Naive B cell (primary cell): ENCODE measurements at regions not wholly inside any gene's neighbourhood (a gene's known extent, or its start where the extent isn't known, plus 50 kb on each side); places are given as distances from the start of the nearest gene placed in this dataset.

Experiments used
- ATAC-seq, 2 donors: fragments of 150-1000 bp; cut with Tn5 transposase; 2 replicates each; pipeline ENCODE4 v1.10.0; 2021; ENCODE audit warnings: low read depth in 2 of 2, mild to moderate bottlenecking in 2 of 2, moderate library complexity in 2 of 2
- DNase-seq: peaks from one replicate; pipeline ENCODE4 v3.0.0; 2022
- H3K27ac Mint-ChIP-seq, 6 donors: one replicate each; pipeline ENCODE4 v1.8.0; 2020 to 2022; ENCODE audit warnings: mild to moderate bottlenecking in 6 of 6, mixed read lengths in 6 of 6, moderate library complexity in 5 of 6, inconsistent platforms in 2 of 6
- H3K27me3 Mint-ChIP-seq, 3 donors: one replicate each; pipeline ENCODE4 v1.8.0; 2021 to 2022; ENCODE audit warnings: mixed read lengths in 3 of 3, mild to moderate bottlenecking in 1 of 3
- H3K36me3 Mint-ChIP-seq, 2 donors: one replicate each; pipeline ENCODE4 v1.8.0; 2020 to 2022; ENCODE audit warnings: mixed read lengths in 2 of 2, inconsistent platforms in 1 of 2, mild to moderate bottlenecking in 1 of 2
- H3K4me1 Mint-ChIP-seq, 3 donors: one replicate each; pipeline ENCODE4 v1.8.0; 2020 to 2022; ENCODE audit warnings: mixed read lengths in 3 of 3, inconsistent platforms in 1 of 3, mild to moderate bottlenecking in 1 of 3, moderate library complexity in 1 of 3
- H3K4me3 Mint-ChIP-seq, 8 donors: one replicate each; pipeline ENCODE4 v1.8.0; 2020 to 2022; ENCODE audit warnings: mild to moderate bottlenecking in 8 of 8, mixed read lengths in 8 of 8, moderate library complexity in 8 of 8, inconsistent platforms in 2 of 8
- H3K9me3 Mint-ChIP-seq, 7 donors: one replicate each; pipeline ENCODE4 v1.8.0; 2020 to 2022; ENCODE audit warnings: mixed read lengths in 7 of 7, mild to moderate bottlenecking in 5 of 7, inconsistent platforms in 2 of 7, moderate library complexity in 1 of 7

DNA sequence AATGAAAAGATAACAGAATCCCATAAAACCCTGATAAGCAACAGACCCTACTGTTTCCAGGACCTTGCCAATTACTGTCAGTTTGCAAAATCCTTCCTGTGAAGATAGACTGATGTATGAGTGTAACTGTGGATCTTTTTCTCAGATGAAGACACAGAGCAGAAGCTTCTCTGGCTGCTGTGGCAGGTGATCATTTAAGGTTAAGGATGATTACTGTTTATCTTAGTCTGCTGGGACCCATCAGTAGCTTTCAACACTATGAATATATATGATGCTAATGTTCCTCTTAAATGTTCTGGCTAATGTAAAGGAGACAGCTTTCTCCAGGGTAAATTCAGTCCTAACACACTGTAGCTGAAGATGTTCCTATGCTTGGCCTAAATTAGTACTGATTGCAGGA, 56.0 kb upstream of the CTTNBP2 start:
- no peaks in the 10 kb centered on the region for H3K4me1 Mint-ChIP-seq
- H3K27me3 Mint-ChIP-seq, result no peaks in the 10 kb centered on the region
- H3K4me3 Mint-ChIP-seq, result no peak overlapping the region
- DNase-seq (no peak), ATAC-seq (no peak)
- H3K9me3 Mint-ChIP-seq, result peaks cover 0 to 19% (median 7%) of the 10 kb centered on the region in 7 donors
- no peaks in the 10 kb centered on the region for H3K36me3 Mint-ChIP-seq
- no peak overlapping the region for H3K27ac Mint-ChIP-seq

DNA sequence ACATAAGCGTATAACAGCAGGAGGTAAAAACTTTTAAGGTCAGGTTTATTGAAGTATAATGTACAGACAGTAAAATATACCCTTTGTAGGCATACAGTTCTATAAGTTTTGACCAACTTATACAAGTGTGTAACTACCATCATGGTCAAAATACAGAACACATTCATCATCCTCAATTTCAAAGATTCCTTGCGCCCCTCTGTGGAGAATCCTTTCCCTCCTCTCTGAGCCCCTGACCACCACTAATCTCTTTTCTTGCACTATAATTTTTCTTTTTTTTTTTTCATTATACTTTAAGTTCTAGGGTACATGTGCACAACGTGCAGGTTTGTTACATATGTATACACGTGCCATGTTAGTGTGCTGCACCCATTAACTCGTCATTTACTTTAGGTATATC, 58.1 kb upstream of the CTTNBP2 start:
- Mint-ChIP-seq H3K27ac (no peak overlapping the region), H3K36me3 (no peaks in the 10 kb centered on the region), H3K9me3 (peaks cover 0 to 15% (median 7%) of the 10 kb centered on the region in 7 donors), H3K4me1 (no peaks in the 10 kb centered on the region), H3K27me3 (no peaks in the 10 kb centered on the region), H3K4me3 (no peak overlapping the region)
- ATAC-seq, result no peak
- no peak for DNase-seq

DNA sequence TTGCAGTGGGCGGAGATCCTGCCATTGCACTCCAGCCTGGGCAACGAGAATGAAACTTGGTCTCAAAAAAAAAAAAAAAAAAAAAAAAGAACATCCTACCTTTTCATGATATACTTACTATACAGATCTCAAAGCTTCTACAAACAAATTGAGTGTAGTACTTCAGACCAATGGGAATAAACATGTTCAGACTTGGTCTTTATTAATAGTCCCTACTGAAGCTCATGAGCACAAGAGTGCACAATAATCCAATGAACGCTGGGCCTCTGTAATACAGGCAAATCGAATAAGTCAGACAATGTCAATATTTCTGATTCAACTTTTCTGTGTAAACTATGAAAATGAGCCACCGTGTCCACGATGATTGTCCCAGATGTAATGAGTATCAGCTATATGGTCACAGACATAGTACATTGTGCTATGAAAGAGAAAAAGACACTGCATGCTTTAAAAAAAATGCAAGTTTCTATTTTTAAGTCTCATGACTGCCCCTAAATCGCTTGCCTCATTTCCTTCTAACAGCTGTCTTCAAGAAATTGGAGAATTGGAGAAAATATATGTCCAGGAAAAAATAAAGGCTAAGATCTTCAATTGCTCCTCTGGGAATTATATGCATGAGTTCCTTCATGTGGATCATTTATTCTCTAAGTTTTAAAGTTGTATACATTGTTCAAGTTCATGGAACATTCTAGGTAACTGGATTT, 64.0 kb upstream of the CTTNBP2 start:
- Mint-ChIP-seq H3K27me3 (no peaks in the 10 kb centered on the region), H3K4me1 (no peaks in the 10 kb centered on the region), H3K27ac (no peak overlapping the region), H3K36me3 (no peaks in the 10 kb centered on the region), H3K9me3 (peaks cover 0 to 26% (median 8%) of the 10 kb centered on the region in 7 donors), H3K4me3 (no peak overlapping the region)
- no peak for ATAC-seq
- DNase-seq, result no peak

DNA sequence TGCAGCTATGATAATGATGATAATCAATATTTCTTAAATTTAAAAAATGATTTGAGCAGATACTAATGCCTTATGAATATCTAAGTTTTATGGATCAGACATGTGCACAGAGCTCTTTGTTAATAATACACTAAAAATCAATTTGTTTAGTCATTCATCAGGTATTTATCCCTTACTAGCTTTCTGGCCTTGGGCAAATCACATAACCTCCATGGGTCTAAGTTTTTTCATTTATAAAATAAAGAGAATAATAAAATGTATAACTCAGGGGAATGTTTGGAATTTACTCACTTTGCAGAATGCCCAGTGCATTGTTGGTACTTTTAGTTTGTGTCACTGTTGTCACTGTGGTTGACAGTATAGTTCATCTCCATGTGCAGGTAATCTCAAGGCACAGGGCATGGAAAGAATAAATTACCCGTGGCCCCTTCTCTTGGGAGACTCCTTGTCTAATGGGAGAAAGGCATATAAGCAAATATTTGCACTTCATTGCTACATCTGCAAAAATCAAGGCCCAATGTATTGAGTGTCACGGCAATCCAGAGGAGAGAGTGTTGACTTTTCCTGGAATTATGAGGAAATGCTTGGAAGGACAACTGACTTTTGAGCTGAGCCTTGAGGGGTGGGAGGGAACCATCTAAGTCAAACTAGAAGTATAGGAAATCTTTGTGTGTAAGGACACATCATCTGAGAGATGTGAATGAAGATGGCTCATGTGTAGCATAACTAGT, 64.7 kb upstream of the CTTNBP2 start:
- H3K9me3 Mint-ChIP-seq, result peaks cover 0 to 31% (median 5%) of the 10 kb centered on the region in 7 donors
- no peaks in the 10 kb centered on the region for H3K27me3 Mint-ChIP-seq
- ATAC-seq (no peak), DNase-seq (no peak)
- no peaks in the 10 kb centered on the region for H3K36me3 Mint-ChIP-seq
- H3K27ac Mint-ChIP-seq, result no peak overlapping the region
- no peaks in the 10 kb centered on the region for H3K4me1 Mint-ChIP-seq
- no peak overlapping the region for H3K4me3 Mint-ChIP-seq

DNA sequence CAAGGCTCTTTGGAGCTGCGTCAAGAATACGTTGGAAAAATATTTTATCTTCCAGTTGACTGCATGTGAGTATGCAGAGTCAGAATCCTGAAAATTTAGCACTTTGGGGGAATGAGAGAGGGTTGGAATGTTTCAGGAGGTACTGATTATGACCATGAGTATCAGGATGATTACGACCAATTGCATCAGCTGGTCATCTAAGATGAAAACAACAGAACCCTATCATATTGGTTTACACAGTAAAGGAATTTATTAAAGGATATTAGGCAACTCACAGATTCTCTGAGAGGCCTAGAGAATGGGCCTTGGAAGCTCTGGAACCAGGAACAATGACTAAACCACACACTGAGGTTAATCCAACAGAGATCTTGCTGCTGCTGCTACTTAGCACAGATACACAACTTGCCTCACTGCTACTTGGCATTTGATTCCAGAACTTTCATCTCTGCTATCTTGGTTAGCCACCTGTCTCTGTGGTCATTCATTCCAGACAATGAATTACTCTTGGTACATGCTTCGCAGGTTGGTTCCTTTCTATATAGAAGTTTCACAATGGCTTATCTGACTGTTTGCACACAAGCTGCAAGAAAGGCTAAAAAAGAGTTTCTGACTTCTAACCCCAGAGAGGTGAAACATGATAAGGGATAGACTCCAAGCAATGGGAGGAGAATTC, 68.0 kb upstream of the CTTNBP2 start:
- ATAC-seq (no peak), DNase-seq (no peak)
- Mint-ChIP-seq H3K4me1 (no peaks in the 10 kb centered on the region), H3K9me3 (peaks cover 0 to 28% (median 3%) of the 10 kb centered on the region in 7 donors), H3K4me3 (no peak overlapping the region), H3K36me3 (no peaks in the 10 kb centered on the region), H3K27me3 (no peaks in the 10 kb centered on the region), H3K27ac (no peak overlapping the region)

DNA sequence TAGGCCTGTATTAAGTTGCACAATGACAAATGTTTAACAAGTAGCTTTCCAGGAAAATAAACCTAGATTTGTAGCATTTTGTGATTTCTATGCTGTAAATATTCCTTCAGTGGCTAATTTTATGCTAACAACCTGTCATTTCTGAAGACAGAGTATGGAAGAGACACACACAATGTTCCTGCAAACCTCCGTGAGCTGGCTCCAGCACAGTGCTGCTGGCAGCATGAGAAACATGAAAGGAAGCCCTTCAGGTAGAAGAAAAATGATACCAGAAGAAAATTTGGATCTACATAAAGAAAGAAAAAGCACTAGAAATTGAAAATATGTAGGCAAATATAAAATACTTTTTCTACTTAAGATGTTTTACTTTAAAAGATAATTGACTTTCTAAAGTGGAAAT, 69.5 kb upstream of the CTTNBP2 start:
- no peaks in the 10 kb centered on the region for H3K4me1 Mint-ChIP-seq
- no peaks in the 10 kb centered on the region for H3K36me3 Mint-ChIP-seq
- ATAC-seq, result no peak
- no peak overlapping the region for H3K27ac Mint-ChIP-seq
- peaks cover 0 to 28% (median 3%) of the 10 kb centered on the region in 7 donors for H3K9me3 Mint-ChIP-seq
- no peak for DNase-seq
- H3K27me3 Mint-ChIP-seq, result no peaks in the 10 kb centered on the region
- no peak overlapping the region for H3K4me3 Mint-ChIP-seq

DNA sequence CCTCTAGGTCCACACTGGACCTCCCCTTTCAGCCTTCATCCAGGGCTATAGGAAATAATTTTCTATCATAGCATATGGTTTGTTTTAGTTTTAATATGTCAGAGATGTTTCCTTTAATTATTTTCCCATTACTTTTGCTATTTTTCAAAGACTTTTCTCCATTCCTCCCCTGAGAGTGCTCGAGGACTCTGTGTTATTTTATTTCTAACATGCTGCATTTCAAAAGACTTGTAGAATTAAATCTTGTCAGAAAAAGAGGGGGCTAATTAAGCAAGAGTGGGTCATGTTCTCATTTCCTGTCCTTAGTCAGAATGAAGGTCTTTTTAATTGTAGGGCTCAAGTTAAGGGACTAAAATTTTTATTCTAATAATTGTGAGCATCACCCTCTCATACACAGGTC, 71.6 kb upstream of the CTTNBP2 start:
- H3K4me3 Mint-ChIP-seq, result no peak overlapping the region

DNA sequence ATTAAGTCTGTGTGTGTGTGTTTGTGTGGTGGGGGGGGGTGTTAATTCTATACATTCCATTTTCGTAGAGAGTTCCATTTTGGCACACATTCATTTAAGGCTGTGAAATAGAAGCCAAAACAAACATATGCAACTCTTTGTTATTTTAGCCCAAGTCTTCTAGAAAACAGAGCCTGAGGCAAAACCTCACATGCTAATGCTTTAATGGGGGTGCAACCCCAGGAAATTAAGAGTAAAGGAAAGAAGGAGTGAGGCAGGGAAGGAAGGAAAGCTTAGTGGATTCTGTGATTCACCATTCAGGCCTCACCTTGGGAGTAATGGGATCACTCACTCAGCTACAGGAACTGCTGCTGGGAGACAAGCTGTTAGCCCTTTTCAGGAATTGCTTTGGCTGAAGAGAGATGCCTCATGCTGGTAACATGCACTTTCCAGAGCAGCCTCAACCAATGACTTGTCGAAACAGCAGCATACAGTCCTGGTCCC, 73.0 kb upstream of the CTTNBP2 start:
- Mint-ChIP-seq H3K4me1 (no peaks in the 10 kb centered on the region), H3K9me3 (peaks cover 1 to 18% (median 3%) of the 10 kb centered on the region in 7 donors), H3K4me3 (no peak overlapping the region), H3K27ac (no peak overlapping the region), H3K36me3 (no peaks in the 10 kb centered on the region), H3K27me3 (peaks cover 0 to 3% (median 0%) of the 10 kb centered on the region in 3 donors)
- DNase-seq (no peak), ATAC-seq (no peak)

More for the DNA sequence above, 71.6 kb upstream of the CTTNBP2 start:
- DNase-seq (no peak), ATAC-seq (no peak)
- peaks cover 0 to 26% (median 3%) of the 10 kb centered on the region in 7 donors for H3K9me3 Mint-ChIP-seq
- H3K4me1 Mint-ChIP-seq, result no peaks in the 10 kb centered on the region
- no peaks in the 10 kb centered on the region for H3K36me3 Mint-ChIP-seq
- H3K27me3 Mint-ChIP-seq, result peaks cover 0 to 3% (median 0%) of the 10 kb centered on the region in 3 donors
- H3K27ac Mint-ChIP-seq, result no peak overlapping the region

DNA sequence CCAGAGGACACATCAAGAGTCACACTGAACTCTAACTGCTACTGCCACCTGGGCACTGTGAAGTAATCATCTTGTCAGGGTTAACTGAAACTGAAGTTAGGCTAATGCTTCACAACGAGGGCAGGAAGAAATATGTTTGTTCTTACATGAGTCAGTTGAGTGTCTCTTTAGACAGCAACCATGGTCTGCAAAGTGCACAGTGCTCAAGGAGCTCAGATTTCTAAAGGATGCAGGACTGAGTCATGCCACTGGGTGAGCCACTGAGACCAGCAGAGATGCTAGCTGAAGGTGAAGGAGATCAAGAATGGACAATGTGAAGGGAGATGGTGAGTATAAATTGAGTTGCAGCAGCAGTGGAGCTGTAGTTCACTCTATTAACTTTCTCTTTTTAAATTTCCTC, 76.0 kb upstream of the CTTNBP2 start:
- Mint-ChIP-seq H3K4me1 (no peaks in the 10 kb centered on the region), H3K4me3 (no peak overlapping the region), H3K27me3 (peaks cover 0 to 3% (median 0%) of the 10 kb centered on the region in 3 donors), H3K9me3 (peaks cover 0 to 6% (median 2%) of the 10 kb centered on the region in 7 donors), H3K36me3 (no peaks in the 10 kb centered on the region), H3K27ac (no peak overlapping the region)
- ATAC-seq (no peak), DNase-seq (no peak)

DNA sequence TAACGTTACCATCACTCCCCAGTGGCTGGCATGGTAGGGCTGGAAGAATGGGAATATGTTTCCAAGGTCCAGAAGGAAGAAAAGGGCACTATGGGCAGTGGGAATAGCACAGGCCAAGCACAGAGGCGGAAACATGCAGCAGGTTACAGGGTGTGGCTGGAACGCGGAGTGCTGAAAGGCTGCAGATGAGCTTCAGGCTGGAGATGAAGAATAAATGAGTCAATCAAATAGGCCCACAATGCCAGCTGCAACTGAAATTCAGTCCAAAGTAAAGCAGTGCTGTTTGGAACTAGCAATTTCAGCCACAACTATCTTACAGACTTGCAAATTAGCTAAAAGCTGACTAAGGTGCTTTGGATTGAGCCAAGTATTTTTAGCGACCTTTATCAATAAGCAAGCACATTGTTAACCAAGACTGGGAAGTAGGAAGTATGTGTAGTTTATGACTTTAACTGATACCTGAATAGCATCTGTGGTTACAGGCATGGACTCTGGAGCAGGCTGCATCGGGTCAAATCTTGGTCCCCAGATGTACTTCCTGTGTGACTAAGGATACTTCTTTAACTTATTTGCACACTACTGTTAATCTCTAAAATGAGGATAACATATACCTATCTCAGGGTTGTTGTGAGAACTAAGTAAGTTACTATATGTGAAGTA, 77.5 kb upstream of the CTTNBP2 start:
- DNase-seq, result no peak
- Mint-ChIP-seq H3K4me3 (no peak overlapping the region), H3K27ac (no peak overlapping the region), H3K36me3 (no peaks in the 10 kb centered on the region), H3K27me3 (peaks cover 0 to 3% (median 0%) of the 10 kb centered on the region in 3 donors), H3K9me3 (peaks cover 0 to 6% (median 2%) of the 10 kb centered on the region in 7 donors), H3K4me1 (no peaks in the 10 kb centered on the region)
- ATAC-seq, result no peak

DNA sequence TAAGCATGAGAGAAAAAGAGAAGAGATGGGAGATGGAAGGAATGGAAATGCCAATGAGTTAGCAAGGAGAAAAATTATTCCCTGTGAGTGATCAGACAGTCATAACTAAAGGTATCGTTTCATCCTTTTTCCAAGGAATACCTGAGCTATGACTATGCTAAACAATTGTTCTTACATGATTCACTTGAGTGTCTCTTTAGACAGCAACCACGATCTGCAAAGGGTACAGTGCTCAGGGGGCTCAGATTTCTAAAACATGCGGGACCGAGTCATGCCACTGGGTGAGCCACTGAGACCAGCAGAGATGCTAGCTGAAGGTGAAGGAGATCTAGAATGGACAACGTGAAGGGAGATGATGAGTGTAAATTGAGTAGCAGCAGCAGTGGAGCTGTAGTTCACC, 78.0 kb upstream of the CTTNBP2 start:
- Mint-ChIP-seq H3K4me1 (no peaks in the 10 kb centered on the region), H3K36me3 (no peaks in the 10 kb centered on the region), H3K9me3 (peaks cover 0 to 6% (median 2%) of the 10 kb centered on the region in 7 donors), H3K4me3 (no peak overlapping the region), H3K27me3 (peaks cover 0 to 3% (median 0%) of the 10 kb centered on the region in 3 donors), H3K27ac (no peak overlapping the region)
- DNase-seq (no peak), ATAC-seq (no peak)

DNA sequence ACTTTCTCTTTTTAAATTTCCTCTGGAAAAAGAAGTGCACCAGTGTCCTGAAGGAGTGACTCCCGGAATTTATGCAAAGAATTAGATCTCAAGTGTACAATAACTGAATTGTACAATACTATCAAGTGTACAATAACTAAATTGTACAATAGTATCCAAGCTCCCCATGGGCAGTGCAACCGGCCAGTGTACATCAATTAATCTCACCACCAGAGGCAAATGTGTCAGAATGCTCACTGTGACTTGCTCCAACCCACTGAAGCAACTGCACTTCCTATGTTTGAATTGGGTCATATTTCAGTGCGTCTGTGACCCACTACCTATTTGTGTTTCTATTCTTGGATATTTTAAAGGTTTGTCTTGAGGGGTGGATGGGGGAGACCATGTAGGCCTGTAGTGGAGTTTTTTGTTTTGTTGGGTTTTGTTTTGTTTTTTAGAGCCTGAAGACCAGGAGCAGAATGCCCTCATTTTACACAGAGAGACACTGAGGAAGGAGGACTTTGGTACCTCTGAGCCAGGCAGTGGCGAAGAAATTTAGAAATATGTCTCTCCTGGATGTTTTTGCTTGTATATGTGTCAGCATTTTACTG, 78.5 kb upstream of the CTTNBP2 start:
- Mint-ChIP-seq H3K4me1 (no peaks in the 10 kb centered on the region), H3K9me3 (peaks cover 0 to 6% (median 2%) of the 10 kb centered on the region in 7 donors), H3K27me3 (peaks cover 0 to 6% (median 0%) of the 10 kb centered on the region in 3 donors), H3K27ac (no peak overlapping the region), H3K4me3 (no peak overlapping the region), H3K36me3 (no peaks in the 10 kb centered on the region)
- ATAC-seq, result no peak
- no peak for DNase-seq

DNA sequence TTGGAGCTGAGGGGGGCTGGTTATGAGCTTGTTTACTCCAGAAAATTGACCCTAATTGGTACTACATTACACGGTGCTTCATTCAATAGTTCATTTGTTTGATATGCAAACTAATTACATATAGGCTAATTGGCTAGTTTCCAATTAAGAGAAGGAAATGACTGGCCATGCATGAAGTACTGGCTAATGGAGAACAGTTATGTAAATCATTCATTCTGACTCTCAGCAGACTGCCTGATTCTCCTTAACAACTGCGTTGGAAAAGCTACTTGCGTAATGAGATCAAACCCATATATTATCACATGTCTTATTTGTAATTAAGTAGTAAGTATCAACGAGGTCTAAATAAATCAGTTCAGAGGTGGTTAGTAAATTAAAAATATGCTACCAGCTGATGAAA, 81.8 kb upstream of the CTTNBP2 start:
- H3K36me3 Mint-ChIP-seq, result no peaks in the 10 kb centered on the region
- no peaks in the 10 kb centered on the region for H3K4me1 Mint-ChIP-seq
- H3K9me3 Mint-ChIP-seq, result peaks cover 0 to 6% (median 0%) of the 10 kb centered on the region in 7 donors

More for the DNA sequence above, 81.8 kb upstream of the CTTNBP2 start:
- ATAC-seq (no peak), DNase-seq (no peak)
- Mint-ChIP-seq H3K27me3 (peaks cover 0 to 4% (median 0%) of the 10 kb centered on the region in 3 donors), H3K27ac (no peak overlapping the region), H3K4me3 (no peak overlapping the region)
